Bone marrow (tissue), 2 donors: ENCODE measurements at regions not wholly inside any gene's neighbourhood (a gene's known extent, or its start where the extent isn't known, plus 50 kb on each side); places are given as distances from the start of the nearest gene placed in this dataset.
A peak's percentile ranks its signal among the peaks of the same experiment; 100 is the strongest.

Experiments used
- DNase-seq, 2 donors: peaks; one replicate each; lab custom pipeline; 2025; lab: John Stamatoyannopoulos, UW

GRCh38 chr3:14286887-14287500 lies 108.4 kb downstream of the LSM3 start:
- peak in 1 of 2 donors; percentile 44 for DNase-seq

GRCh38 chr3:14288177-14288788 lies 109.7 kb downstream of the LSM3 start:
- no peak for DNase-seq

- no peak for DNase-seq
Measured at GRCh38 chr3:14288833-14289451, 110.3 kb downstream of the LSM3 start.

- no peak for DNase-seq
Measured at GRCh38 chr3:14289590-14290461, 111.2 kb downstream of the LSM3 start.

GRCh38 chr3:14290631-14291385 lies 111.6 kb upstream of the SLC6A6 start:
- no peak for DNase-seq

- no peak for DNase-seq
Measured at GRCh38 chr3:14295037-14295436, 107.4 kb upstream of the SLC6A6 start.

GRCh38 chr3:14295801-14296200 lies 106.6 kb upstream of the SLC6A6 start:
- no peak for DNase-seq

- DNase-seq, result no peak
Measured at GRCh38 chr3:14297305-14297704, 105.1 kb upstream of the SLC6A6 start.

GRCh38 chr3:14297784-14298236 lies 104.6 kb upstream of the SLC6A6 start:
- no peak for DNase-seq

GRCh38 chr3:14298442-14298841 lies 104.0 kb upstream of the SLC6A6 start:
- no peak for DNase-seq

- no peak for DNase-seq
Measured at GRCh38 chr3:14298991-14299555, 103.3 kb upstream of the SLC6A6 start.

- DNase-seq, result no peak
Measured at GRCh38 chr3:14299767-14300166, 102.6 kb upstream of the SLC6A6 start.

- DNase-seq, result no peak
Measured at GRCh38 chr3:14300721-14301399, 101.5 kb upstream of the SLC6A6 start.

- DNase-seq, result no peak
Measured at GRCh38 chr3:14301558-14301957, 100.8 kb upstream of the SLC6A6 start.

GRCh38 chr3:14303336-14304100 lies 98.9 kb upstream of the SLC6A6 start:
- no peak for DNase-seq

GRCh38 chr3:14304101-14305045 lies 98.0 kb upstream of the SLC6A6 start:
- DNase-seq, result no peak

GRCh38 chr3:14305324-14305723 lies 97.1 kb upstream of the SLC6A6 start:
- DNase-seq, result no peak

- DNase-seq, result no peak
Measured at GRCh38 chr3:14306142-14306541, 96.3 kb upstream of the SLC6A6 start.
